Esophagus muscularis mucosa (tissue), 4 donors: ENCODE measurements at regions not wholly inside any gene's neighbourhood (a gene's known extent, or its start where the extent isn't known, plus 50 kb on each side); places are given as distances from the start of the nearest gene placed in this dataset.
A peak's percentile ranks its signal among the peaks of the same experiment; 100 is the strongest.

Experiments
- DNase-seq: peaks from one replicate; pipeline ENCODE4 v3.0.0-alpha.2; 2017; ENCODE audit errors: extremely low spot score
- H3K27ac ChIP-seq, 4 donors: fragments of 200-600 bp; sonication (generic); replicated peaks in 1 of 4; 1 replicate in 3 of 4; 2 replicates in 1 of 4; pipeline ENCODE4 v1.5.1; 2016 to 2019; ENCODE audit warnings: mild to moderate bottlenecking in 1 of 4
- H3K27me3 ChIP-seq, 4 donors: fragments of 200-600 bp; sonication (generic); one replicate each; pipeline versions ENCODE4 v1.5.1 to v1.6.0; 2016 to 2019
- H3K36me3 ChIP-seq, 4 donors: fragments of 200-600 bp; sonication (generic); one replicate each; pipeline ENCODE4 v1.5.1; 2016 to 2019
- H3K4me1 ChIP-seq, 4 donors: fragments of 200-600 bp; sonication (generic); one replicate each; pipeline ENCODE4 v1.5.1; 2016 to 2019
- H3K4me3 ChIP-seq, 4 donors: fragments of 200-600 bp; sonication (generic); 1 replicate in 2 of 4; 2 replicates in 2 of 4; pipeline ENCODE4 v1.5.1; 2016 to 2019; ENCODE audit warnings: mild to moderate bottlenecking in 4 of 4, moderate library complexity in 1 of 4
- H3K9me3 ChIP-seq, 4 donors: fragments of 200-600 bp; sonication (generic); 1 replicate in 3 of 4; 2 replicates in 1 of 4; pipeline ENCODE4 v1.5.1; 2016 to 2019
- EP300 ChIP-seq: sonication (generic); formaldehyde crosslinking; IDR thresholded peaks from one replicate; pipeline ENCODE4 v1.6.1; 2017; ENCODE audit warnings: antibody characterized with exemption
- POLR2A ChIP-seq: fragments of 450-650 bp; IDR thresholded peaks from one replicate; pipeline ENCODE4 v1.6.1; 2017; ENCODE audit warnings: antibody characterized with exemption, moderate library complexity, mild to moderate bottlenecking, low read depth
- POLR2AphosphoS5 ChIP-seq, 2 donors: sonication (generic); formaldehyde crosslinking; IDR thresholded peaks; one replicate each; pipeline ENCODE4 v1.6.1; 2017; ENCODE audit warnings: antibody characterized with exemption in 2 of 2
- WGBS: methylation state at CpG from one replicate; pipeline ENCODE4 v1.1.5; 2018; 5-methylcytosine and 5-hydroxymethylcytosine counted together
- intact Hi-C: fragments of 100-400 bp; cut with DNase I; formaldehyde crosslinking; loops from one replicate; pipeline ENCODE4 v1.15.1; 2023
- TF ChIP-seq, protein P1 (sequence below), 3 experiments: fragments of 200-600 bp in 2 of 3; fragments of 450-650 bp in 1 of 3; sonication (generic) in 2 of 3; IDR thresholded peaks; one replicate each; pipeline ENCODE4 v1.5.1; 2017 to 2019; ENCODE audit warnings: antibody characterized with exemption in 3 of 3, mild to moderate bottlenecking in 2 of 3, moderate library complexity in 1 of 3

DNA sequence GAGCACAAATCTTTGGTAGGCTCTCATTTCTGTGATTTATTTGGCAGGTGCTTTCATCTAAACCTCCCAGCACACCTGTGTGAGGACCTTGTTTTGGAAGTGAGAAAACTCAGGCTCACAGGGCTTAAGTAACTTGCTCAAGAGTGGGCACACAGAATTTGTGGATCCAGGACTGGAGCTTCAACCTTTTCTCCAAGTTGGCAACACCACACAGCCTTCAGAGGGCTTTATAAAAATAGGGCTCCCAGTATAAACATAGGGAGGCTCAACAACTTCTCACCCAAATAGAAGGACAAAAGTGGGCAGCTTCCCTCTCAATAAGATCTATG, 182.2 kb upstream of the NEBL start:
- no peak overlapping the region for H3K4me3 ChIP-seq
- TF ChIP-seq EP300, result no peak
- TF ChIP-seq, protein P1, sequence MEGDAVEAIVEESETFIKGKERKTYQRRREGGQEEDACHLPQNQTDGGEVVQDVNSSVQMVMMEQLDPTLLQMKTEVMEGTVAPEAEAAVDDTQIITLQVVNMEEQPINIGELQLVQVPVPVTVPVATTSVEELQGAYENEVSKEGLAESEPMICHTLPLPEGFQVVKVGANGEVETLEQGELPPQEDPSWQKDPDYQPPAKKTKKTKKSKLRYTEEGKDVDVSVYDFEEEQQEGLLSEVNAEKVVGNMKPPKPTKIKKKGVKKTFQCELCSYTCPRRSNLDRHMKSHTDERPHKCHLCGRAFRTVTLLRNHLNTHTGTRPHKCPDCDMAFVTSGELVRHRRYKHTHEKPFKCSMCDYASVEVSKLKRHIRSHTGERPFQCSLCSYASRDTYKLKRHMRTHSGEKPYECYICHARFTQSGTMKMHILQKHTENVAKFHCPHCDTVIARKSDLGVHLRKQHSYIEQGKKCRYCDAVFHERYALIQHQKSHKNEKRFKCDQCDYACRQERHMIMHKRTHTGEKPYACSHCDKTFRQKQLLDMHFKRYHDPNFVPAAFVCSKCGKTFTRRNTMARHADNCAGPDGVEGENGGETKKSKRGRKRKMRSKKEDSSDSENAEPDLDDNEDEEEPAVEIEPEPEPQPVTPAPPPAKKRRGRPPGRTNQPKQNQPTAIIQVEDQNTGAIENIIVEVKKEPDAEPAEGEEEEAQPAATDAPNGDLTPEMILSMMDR (IDR thresholded peaks at IDR 0.05), result no peak
- no peak for TF ChIP-seq POLR2AphosphoS5 (IDR thresholded peaks at IDR 0.05)
- TF ChIP-seq POLR2A, result no peak
- intact Hi-C loops, result loop anchor here (5.0 to 10.0 kb wide), 3 partner anchors 188 to 653 kb away; no protein-coding TSS in a partner anchor
- no peaks in the 10 kb centered on the region for H3K9me3 ChIP-seq
- H3K36me3 ChIP-seq, result no peaks in the 10 kb centered on the region
- H3K27me3 ChIP-seq, result no peaks in the 10 kb centered on the region
- no peak for DNase-seq
- H3K27ac ChIP-seq, result no peak overlapping the region
- no peaks in the 10 kb centered on the region for H3K4me1 ChIP-seq

DNA sequence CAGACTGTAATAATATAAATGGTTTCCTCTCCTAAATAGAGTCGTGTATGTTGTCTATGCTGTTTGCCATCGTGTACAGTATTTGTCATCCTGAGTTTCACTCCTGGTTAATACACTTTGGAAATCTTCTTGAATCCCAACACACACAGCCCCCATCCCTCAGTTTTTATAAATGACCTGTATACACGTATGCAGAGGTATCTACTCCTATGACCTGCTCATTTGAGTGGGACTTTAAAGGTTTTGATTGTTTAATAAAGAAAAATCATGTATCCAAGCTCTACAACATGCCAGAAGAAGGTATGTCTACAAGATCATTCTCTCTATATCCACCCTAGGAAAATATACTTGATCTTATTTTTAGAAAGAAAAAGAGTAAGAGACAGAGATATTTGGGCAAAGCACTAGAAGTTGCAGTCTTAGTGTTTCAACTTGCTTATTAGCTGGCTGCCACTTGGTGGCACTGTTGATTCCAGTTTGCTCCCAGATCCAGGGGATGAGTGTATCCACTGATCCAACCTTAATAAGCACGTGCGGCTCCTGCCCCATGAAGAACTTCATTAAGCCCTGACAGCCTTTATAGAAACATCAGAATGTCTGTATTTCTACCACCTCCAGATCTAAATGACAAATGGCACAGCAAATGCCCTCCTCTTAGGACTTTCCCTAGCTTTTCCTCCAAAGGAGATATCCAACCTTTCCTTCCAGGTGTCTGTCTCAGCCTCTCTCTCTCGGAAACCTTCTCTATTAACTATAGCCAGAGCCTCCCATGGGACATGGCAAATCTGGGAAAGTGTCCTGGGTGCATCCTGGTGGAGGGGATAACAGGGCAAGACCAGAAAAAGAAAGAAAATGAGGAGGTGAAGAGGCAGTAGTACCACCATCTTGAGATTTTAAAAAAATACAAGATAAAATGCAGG, 181.6 kb upstream of the NEBL start:
- H3K9me3 ChIP-seq, result no peaks in the 10 kb centered on the region
- no peaks in the 10 kb centered on the region for H3K27me3 ChIP-seq
- DNase-seq, result no peak
- WGBS, result 49% methylated on average over 6 of the region's 6 CpGs
- H3K36me3 ChIP-seq, result no peaks in the 10 kb centered on the region
- TF ChIP-seq, protein P1 (IDR thresholded peaks at IDR 0.05), result peak; percentile 68 to 80 (median 70)
- TF ChIP-seq POLR2A (no peak), EP300 (no peak), POLR2AphosphoS5 (IDR thresholded peaks at IDR 0.05) (no peak)
- no peaks in the 10 kb centered on the region for H3K4me1 ChIP-seq
- H3K27ac ChIP-seq, result no peak overlapping the region
- intact Hi-C loops, result loop anchor here (5.0 to 10.0 kb wide), 3 partner anchors 189 to 654 kb away; no protein-coding TSS in a partner anchor
- no peak overlapping the region for H3K4me3 ChIP-seq

DNA sequence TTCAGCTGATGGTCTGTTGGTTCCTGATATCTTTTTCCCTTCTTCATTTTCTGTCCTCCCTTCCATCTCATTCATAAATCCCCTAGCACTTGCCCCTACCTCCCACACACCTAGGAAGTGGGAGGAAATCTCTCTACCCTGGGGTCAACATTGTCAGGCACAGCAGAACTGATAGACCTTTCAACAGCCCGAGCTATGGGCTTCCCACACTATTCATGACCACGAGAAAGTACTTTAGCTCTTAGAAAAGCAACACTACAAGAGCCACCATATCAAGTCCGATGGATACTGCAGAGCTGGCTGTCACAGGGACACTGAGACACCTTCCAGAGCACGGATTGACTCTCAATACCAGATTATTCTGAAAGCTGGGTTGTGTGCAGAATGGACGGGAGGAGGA, 180.6 kb upstream of the NEBL start:
- WGBS, result 58% methylated on average over 5 of the region's 5 CpGs
- H3K9me3 ChIP-seq, result no peaks in the 10 kb centered on the region
- intact Hi-C loops, result loop anchor here (5.0 to 10.0 kb wide), 3 partner anchors 190 to 655 kb away; no protein-coding TSS in a partner anchor

DNA sequence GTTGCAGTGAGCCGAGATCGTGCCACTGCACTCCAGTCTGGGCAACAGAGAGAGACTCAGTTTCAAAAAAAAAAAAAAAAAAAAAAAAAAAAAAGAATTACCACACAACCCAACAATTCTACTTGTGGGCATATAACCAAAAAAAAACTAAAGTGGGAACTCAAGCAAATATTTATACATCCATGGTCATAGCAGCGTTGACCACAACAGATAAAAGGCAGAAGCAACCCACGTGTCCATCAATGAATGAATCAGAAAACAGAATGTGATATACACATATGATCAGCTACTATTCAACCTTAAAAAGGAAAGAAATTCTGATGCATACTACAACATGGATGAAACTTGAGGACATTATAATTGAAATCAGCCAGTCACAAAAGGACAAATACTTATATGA, 179.3 kb upstream of the NEBL start:
- H3K27ac ChIP-seq, result no peak overlapping the region
- no peak overlapping the region for H3K4me3 ChIP-seq
- 88% methylated on average over 4 of the region's 4 CpGs for WGBS
- intact Hi-C loops, result loop anchor here (5.0 to 10.0 kb wide), 3 partner anchors 191 to 656 kb away; no protein-coding TSS in a partner anchor
- DNase-seq, result no peak
- no peaks in the 10 kb centered on the region for H3K36me3 ChIP-seq
- no peak for TF ChIP-seq POLR2A
- no peaks in the 10 kb centered on the region for H3K9me3 ChIP-seq
- H3K27me3 ChIP-seq, result peaks cover 0 to 6% (median 0%) of the 10 kb centered on the region in 4 donors
- H3K4me1 ChIP-seq, result no peaks in the 10 kb centered on the region

More for the DNA sequence above, 180.6 kb upstream of the NEBL start:
- Histone ChIP-seq H3K4me1 (no peaks in the 10 kb centered on the region), H3K4me3 (no peak overlapping the region), H3K27me3 (no peaks in the 10 kb centered on the region), H3K36me3 (no peaks in the 10 kb centered on the region), H3K27ac (no peak overlapping the region)
- no peak for TF ChIP-seq POLR2A
- TF ChIP-seq, protein P1 (IDR thresholded peaks at IDR 0.05), result no peak
- no peak for TF ChIP-seq POLR2AphosphoS5 (IDR thresholded peaks at IDR 0.05)
- TF ChIP-seq EP300, result no peak
- no peak for DNase-seq

DNA sequence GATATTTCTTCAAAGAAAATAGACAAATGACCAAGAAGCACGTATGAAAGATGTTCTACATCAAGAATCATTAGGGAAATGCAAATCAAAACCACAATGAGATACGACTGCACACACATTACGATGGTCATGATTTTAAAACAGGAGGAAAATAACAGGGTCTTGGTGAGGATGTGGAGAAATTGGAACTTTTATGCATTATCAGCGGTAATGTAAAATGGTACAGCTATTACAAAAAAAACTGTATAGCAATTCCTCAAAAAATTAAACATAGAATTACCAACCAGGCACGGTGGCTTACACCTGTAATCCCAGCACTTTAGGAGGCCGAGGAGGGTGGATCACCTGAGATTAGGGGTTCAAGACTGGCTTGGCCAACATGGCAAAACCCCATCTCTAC, 178.8 kb upstream of the NEBL start:
- intact Hi-C loops, result loop anchor here (5.0 to 10.0 kb wide), 3 partner anchors 191 to 656 kb away; no protein-coding TSS in a partner anchor
- H3K4me3 ChIP-seq, result no peak overlapping the region
- H3K27ac ChIP-seq, result no peak overlapping the region
- TF ChIP-seq POLR2AphosphoS5 (IDR thresholded peaks at IDR 0.05), result no peak
- no peak for TF ChIP-seq EP300
- TF ChIP-seq, protein P1 (IDR thresholded peaks at IDR 0.05), result no peak
- 84% methylated on average over 6 of the region's 6 CpGs for WGBS
- no peak for DNase-seq
- peaks cover 0 to 6% (median 0%) of the 10 kb centered on the region in 4 donors for H3K27me3 ChIP-seq
- no peaks in the 10 kb centered on the region for H3K4me1 ChIP-seq
- H3K9me3 ChIP-seq, result no peaks in the 10 kb centered on the region
- no peaks in the 10 kb centered on the region for H3K36me3 ChIP-seq
